Activated CD8-positive, alpha-beta memory T cell treated with anti-CD3 and anti-CD28 coated beads for 1 hour (primary cell): ENCODE measurements at regions not wholly inside any gene's neighbourhood (a gene's known extent, or its start where the extent isn't known, plus 50 kb on each side); places are given as distances from the start of the nearest gene placed in this dataset.

Source experiments
- DNase-seq, 2 donors: peaks; one replicate each; pipeline ENCODE4 v3.0.0-alpha.2; 2020; ENCODE audit warnings: low read depth in 1 of 2; ENCODE audit errors: extremely low read depth in 1 of 2

DNA sequence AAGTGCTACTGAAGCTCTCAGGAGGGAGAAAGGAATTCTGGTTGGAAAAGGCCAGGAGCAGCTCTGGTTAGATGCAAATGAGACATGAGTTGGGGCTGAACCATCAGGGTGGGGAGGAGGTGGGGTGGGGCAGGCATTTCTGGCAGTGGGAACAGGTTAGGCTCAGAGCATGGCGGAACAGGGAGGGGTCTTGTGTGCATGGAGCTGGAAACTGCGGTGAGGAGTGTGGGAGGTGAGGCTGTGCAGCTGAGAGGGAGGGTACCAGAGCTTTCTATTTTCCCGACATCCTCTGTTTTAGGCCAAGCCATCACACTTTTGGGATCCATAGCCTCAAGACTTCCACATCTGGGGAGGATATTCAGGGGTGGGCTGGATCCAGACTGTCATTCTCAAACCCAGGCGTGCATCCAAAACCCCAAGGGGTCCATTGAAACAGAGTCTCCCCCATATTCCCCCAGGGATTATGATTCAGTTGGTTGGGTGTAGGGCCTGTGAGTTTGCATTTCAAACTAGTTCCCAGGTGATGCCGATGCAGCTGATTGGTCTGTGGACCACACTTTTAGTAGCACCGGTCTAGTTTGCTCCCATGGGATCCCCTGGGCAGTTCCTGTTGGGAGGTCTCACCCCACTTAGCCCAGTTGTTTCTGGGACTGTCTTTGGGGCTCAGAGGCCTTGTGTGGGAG, 100.9 kb upstream of the TLE3 start:
- no peak for DNase-seq

DNA sequence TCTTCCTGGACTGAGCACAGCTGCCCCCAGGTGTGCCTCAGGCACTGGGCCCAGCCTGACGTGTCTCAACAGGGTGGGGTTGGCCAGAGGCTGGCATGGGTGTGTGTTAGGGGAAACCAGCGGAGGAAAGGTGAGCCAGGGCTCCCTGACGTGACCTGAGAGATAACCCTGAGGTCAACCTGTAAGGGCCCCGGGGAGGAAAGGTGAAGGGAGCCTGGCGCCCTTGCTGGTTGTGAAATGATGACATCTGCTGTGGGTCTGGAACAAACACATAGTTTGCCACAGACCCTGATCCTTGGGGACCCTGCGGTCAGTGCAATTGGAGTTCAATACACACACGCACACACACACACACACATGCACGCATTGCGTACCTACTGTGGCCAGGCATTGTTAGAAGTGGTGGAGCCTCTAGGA, 100.2 kb upstream of the TLE3 start:
- no peak for DNase-seq

DNA sequence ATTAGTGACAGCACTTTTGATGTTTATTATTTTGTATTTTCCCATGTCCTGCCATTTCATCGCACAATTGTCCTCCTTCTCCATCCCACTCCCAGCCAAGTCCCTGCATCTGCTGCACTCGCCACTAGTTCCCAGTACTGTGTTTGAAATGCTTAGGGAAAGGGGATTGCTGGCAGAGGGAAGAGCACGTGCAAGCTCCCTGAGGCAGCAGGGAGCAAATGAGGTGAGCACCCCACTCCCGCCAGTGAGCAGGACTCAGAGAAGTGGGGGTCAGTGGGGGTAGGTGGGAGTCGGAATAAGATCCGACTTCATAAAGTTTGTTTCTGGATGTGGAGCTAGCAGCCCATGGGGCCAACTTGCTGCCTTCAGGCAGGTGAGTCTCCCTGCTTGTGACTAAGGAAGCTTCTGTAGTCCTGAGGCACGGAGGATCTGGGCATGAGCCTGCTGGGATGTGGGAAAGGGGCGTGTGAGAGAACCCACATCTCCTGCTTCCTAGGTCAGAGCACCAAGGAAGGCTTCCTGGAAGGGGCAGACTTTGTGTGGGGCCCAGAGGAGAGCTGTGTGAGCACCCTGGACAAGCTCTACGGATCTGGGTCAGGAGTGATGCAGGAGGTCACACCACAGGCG, 99.7 kb upstream of the TLE3 start:
- DNase-seq: no peak

DNA sequence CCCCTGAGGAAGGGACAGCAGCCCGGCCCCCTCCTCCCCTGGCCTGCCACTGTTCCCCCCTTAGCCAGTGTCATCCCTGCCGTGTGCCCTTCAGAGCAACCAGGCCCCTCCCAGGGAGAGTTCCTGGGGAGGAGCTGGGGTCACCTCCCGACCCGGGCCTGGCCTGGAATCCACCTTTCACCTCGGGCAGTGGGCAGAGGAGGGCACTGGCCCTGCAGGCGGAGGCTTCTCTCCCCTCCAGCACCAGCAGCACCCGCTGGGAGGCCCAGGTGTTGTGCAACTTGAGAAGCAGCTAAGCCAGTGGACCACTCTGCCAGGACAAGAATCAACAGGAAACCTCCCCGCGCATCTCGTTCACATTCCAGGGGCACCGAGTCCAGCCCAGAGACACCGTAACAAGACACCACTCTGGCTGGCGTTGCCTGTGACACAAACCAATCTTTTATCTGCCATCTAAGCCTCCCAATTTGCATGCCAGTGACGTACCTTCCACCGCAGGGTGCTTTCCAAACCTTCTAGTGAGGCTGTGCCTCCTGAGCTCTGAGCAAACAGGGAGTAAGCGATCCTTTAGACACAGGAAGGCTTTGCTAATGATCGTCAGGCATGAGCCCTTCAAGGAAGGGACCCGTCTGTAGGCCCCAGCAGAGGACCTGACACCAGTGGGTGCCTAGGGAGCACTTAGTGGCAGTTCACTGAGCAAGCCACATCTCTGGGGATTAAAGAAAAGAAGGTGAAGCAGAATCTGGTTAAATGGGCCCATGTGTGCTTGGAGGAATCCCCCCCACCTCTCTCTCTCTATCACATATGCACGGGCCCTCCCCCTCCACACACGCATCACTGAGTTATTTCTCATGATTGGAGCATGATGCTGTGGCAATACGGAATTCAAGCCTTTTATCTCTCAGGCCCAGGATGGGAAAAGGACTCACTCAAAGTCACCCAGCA, 98.9 kb upstream of the TLE3 start:
- peak in 1 of 2 donors; percentile 24 for DNase-seq

DNA sequence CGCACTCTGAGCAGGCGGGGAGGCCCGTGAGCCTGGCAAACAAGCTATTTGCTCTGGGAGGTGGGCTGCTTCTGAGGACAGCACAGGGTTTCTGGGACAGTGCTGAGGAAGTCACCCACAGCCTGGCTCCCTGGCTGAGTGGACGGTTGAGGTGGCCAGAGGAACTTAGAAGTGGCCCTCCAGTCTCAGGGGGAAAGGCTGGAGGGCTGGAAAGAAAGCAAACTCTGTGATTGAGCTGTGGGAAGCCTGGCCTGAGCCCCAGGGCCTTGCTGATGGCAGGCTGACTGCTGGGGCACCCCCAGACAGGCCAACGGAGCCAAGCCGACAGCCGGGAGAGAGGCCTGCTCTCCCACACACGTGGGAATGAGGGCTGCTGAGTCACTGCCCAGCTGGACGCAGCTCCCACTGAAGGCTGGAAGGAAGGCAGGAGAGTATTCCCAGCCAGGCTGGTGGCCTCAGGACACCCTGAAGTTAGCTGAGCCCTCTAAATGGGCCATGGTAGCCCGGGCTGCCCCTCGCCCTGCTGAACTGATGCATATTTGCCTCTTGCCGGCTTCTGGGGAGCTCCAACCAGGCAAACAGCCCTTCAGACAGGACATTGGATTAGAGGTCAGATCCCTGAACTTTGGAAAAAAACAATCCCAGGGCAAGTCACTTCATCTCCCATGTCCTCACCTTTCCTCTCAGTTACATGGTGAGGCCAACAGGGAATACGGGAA, 98.0 kb upstream of the TLE3 start:
- DNase-seq: no peak

DNA sequence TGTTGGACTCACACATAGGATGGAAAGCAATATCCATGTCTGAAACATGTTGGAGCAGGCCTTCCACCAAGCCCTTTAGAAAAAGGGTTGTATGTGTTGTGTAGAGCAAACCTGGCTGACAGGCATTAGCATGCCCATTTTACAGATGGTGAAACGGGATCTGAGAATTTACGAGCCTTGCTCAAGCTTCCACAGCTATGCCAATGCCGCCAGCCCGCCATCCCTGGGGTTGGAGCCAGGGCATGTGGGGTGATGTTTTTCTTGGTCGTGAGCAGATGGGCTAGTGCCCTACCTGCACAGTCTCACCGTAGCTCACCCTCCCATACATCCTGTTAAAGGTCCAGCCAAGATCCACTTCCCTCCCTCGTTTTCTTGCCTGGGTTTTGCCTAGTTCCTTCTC, 97.5 kb upstream of the TLE3 start:
- no peak for DNase-seq

DNA sequence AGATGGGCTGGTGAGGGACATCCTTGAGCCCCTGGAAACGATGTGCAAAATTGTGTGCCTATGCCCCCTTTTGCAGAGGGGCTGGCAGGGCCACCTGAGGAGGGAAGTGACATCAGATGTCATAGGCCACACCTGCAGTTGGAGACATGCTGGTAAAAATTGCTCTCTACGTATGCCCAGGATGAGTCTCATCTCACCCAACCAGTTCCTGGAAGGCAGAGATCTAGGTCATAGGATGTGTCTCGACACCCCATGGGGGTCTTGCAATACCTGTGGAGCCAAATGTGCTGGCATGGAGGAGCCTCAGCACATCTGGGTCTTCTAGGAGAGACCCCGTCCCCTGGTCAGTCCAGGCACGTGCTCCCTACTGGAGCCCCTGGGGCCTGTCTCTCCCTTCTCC, 96.5 kb upstream of the TLE3 start:
- DNase-seq: no peak

DNA sequence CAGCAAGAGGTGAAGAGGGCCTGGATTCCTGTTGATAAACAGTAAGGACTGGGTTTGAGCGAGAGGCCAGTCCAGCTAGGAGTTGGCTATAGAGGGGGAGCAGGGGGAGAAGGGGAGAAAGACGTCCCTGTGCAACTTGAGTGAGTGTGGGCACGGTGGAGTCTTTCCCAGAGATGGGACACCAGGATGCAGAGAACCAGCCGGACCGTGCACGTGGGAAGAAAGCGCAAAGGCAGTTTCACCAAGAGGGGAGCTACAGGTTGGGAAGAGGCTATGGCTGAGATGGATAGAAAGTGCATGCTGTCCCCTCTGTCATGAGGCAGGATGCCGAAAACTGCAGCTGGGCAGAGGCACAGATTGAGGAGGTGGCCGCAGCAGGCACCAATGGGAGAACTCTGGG, 96.0 kb upstream of the TLE3 start:
- DNase-seq: no peak

DNA sequence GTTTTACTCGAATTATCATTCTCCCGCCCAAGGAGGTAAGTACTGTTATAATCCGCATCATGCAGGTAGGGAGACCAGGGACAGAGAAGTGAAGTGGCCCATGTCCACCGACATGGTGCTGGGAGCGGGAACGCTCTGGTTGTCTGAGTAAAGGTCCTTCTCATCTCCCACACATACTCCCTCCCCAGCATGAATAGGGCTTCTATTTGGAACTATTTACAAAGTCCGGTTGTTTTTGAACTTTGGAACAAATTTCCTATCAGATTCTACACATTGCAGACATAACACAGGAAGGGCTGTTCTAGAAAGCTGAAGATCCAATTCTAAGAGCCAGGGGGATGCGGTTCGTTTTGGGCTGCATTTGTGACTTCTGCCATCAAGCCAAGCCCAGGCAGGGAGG, 94.8 kb upstream of the TLE3 start:
- DNase-seq: no peak

DNA sequence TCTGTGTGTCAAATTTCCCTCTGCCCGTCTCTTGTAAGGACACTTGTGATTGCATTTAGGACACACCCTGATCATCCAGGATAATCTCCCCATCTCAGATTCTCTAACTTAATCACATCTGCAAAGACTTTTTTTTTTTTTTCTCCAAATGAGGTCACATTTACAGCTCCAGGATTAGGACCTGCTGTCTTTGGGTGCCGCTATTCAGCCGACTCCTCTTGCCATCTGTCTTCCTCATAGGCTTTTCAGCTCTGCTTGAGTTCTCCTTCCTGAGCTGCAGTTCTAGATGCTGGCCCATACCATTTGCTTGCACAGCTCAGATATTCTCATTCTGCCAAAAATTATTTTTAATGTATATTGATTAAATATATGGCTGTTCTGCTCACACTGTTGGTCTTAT, 94.3 kb upstream of the TLE3 start:
- DNase-seq: no peak

DNA sequence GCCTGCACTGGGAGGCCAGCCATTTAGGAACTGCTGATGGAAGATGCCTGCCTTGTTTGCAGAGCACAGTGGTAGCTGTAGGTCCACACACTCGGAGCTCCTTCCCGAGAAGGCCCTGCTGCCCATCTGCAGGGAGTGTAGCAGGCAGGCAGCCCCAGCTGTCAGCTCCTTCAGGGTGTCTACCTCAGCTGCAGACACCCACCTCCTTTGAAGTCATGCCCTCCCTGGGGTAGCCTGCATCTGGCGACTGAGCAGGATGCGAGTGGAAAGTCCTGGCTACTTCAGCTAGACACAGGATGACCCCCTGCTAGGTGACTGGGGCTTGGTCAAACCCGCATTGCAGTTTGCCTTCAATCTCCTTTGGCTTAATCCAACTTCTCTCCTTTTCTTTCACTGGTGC, 93.2 kb upstream of the TLE3 start:
- DNase-seq: no peak

DNA sequence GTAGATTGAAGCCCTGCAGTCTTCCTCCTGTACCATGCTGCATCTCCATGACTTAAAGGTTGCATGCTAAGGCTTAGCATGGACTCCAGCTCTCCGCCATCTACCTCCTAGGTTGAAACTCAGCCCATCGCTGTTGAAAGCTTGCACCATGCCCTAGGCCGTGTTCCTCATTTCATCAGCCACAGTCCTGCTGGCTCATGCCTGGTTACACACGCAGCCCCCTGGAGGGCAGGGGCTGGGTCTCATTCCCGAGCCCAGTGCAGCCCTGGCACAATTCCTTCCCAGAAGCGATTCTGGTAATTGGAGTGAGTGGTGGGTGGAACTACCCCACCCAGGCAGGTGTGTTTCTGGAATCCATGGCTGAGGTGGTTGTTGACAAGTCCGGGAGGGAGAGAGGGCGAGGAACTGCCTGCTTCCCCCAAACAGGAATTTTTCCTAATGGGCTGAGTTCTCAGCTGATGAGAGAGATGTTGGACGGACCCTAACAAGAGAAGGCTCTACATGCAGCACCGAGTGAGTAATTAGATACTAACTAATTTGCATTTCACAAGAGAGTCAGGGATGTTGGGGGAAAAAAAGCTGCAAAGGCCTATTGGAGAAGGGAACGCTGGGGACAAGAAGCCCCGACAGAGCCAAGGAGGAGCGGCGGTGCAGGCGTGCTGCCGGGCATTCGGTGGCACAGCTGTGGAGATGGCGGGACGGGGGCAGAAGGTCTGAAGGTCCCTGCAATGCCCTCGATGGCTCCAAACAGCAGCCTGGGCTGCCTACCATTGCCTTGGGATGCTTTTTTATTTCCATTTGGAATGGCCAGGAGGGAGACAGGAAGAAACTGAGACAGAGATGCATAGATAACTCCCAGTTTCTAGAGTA, 92.3 kb upstream of the TLE3 start:
- DNase-seq: no peak

DNA sequence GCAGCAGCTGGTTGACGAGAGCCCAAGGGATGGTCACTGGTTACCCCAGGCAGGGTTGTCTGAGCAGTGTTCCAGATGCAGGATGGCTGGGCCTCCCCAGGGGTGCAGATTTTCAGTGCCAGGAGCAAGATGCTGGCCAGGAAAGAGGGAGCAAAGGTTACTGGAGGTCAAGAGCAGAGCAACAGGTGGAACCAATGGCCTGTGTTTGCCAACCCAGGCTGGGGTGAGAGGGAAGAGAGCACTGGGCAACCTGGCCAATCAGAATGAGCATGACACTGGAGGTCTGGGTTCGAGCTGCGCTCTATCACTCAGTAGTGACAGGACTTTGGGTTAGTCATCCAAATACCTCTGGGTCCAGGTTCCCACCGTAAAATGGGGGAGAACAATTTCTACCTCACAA, 90.6 kb upstream of the TLE3 start:
- no peak for DNase-seq

DNA sequence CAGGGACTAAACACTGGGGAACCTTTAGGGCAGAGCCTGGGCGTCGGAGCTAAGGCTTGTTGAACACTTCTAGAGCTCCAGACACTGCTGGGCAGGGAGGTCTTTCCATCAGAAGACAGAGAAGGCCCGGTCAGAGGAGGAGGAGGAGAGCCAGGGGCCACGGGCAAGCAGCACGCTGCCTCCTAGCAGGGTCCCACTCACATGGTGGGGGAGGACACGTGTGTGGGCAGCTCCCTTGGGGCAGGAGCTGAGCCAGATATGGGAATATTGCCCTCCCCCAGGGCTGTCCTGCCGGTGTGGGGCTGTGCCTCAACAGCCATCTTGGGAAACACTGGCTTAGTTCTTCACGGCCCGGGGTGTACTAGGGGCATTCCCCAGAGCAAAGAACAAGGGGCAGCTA, 89.6 kb upstream of the TLE3 start:
- no peak for DNase-seq

DNA sequence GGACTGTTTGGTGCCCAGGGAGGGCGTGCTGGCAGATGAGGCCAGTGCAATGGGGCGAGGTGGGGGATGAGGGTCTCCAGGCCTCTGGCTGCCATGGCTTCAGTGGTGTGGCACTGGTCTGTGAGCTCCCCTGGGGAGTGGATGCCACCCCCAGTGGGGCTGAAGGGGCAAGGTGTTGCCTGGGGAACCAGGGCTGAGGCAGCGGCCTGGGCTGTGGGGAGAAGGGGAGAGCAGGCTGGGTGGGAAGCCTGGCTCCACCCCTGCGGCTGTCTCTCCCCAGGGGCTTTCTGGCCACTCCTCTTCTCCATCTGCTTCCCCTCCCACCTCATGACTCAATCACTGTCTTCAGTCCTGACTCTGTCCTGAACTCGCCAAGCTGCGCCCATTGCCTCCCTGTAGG, 88.4 kb upstream of the TLE3 start:
- DNase-seq: no peak

DNA sequence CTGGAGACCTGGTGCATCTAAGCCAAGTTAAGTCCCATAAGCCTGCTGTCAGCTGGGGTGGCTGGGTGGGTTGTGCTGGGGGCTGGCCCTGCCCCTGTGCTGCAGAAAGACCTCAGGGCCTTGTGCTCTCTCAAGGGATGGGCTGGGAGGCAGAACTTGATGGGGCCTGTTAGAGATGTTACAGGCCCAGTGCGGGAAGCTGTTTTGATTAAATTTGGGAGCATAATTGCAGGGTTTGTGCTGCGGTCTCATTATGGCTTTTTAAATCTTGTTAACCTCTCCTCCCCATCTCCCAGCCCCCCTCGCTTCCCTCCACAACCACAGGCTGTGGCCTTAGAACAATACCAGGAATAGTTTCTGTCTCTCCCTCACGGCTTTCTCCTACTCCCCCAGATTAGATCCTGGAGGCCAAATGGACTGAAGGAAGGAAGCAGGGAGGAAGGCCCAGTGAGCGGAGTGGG, 87.6 kb upstream of the TLE3 start:
- no peak for DNase-seq

DNA sequence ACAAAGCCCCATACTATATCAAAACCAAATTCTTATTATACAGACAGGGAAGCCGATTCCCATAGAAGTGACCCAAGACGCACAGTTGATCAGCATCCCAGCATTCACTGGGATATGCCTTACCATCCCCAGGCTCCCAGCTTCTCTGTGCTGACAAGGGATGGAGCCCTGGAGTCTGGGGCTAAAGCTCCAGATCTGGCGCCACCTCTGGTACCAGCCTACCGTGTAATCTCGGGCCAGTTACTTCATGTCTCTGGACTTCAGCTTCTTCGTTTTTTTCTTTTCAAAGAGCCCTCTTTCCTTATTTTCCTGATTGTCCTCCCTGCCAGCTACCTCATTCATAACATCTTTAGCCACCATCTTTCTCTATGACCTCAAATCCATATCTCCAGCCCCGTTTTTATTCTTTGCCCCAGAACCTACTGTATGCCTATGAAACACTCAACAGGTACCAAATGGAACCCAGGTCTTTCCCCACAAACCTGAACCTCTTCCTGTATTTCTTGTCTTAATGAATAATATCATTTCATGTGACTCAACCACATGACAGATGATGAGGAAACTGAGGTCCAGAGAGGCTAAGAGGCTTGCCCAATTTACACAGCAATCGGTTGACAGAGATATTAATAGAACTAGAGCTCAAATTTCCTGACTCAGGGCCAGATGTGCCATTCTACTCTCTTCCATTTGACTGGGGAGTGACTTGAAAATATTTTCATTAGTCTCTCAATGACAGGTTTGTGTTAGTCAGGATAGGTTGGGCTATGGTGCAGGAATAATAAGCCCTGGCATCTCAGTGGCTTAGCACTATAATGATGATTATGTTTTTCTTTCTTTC, 85.4 kb upstream of the TLE3 start:
- no peak for DNase-seq

DNA sequence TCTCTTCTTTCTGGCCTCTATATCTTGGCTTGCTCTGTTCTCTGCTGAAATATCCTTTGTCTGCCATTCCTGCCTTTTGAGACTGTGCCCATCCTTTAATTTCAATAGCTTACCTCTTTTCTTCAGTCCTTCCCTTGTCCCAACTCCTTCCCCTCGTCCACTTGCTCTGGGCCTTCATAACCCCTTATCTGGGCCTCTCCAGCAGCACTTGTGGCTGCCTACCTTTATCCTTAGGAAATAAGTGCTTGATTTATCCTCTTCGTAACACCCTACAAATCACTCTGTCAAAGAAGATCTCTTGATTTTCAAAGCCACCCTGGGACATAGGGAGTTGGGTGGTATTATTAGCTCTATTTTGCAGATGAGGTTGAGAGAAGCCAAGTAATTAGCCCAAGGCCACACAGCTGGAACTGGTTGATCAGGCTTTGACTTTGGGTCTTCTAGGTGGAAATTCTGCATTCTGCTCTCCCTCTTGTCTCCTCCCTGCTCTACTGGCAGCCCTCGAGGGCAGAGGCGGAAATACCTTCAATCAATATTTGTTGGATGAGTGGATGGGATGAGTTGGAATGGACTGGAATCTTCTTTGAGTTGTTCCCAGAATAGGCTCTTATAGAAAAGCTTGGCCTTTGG, 84.0 kb upstream of the TLE3 start:
- DNase-seq: no peak
